ENCODE measurements at regions not wholly inside any gene's neighbourhood (a gene's known extent, or its start where the extent isn't known, plus 50 kb on each side); places are given as distances from the start of the nearest gene placed in this dataset.
"Not testable (repeated sequence)": the region's sequence is repeated elsewhere in the genome, so short reads cannot be mapped to it uniquely, and the experiment has no call there.

DNA sequence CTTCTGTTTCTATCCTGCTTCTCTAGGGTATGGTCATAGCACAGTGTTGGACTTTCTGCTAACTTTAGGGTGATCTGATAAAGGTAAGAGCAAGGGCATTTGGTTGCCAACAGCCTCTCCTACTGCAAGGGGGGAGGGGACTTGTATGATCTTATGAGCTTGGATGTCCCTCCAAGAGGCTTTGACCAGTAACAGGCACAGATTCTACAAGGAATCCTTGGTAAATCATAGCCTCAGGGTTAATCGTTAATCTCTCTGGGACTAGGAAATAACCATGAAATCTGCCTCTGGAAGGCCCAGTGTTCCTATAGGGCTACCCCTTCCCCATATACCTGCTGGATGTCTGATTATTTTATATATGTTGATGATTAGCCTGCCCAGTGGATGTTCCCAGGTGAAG, 134.8 kb upstream of the TNFSF4 start:
- TF ChIP-seq, protein P1, sequence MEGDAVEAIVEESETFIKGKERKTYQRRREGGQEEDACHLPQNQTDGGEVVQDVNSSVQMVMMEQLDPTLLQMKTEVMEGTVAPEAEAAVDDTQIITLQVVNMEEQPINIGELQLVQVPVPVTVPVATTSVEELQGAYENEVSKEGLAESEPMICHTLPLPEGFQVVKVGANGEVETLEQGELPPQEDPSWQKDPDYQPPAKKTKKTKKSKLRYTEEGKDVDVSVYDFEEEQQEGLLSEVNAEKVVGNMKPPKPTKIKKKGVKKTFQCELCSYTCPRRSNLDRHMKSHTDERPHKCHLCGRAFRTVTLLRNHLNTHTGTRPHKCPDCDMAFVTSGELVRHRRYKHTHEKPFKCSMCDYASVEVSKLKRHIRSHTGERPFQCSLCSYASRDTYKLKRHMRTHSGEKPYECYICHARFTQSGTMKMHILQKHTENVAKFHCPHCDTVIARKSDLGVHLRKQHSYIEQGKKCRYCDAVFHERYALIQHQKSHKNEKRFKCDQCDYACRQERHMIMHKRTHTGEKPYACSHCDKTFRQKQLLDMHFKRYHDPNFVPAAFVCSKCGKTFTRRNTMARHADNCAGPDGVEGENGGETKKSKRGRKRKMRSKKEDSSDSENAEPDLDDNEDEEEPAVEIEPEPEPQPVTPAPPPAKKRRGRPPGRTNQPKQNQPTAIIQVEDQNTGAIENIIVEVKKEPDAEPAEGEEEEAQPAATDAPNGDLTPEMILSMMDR (IDR thresholded peaks at IDR 0.05; ENCODE audit: control extremely low read depth, extremely low read depth, low read depth, missing control alignments): no peak
- CTCF ChIA-PET: interaction anchor here (1.5 kb wide), 1 partner anchor 9 kb away, joined by 5 read pairs; no protein-coding TSS in a partner anchor
- POLR2A ChIA-PET: no interaction called here
- no peak for DNase-seq (ENCODE audit: extremely low spot score)

DNA sequence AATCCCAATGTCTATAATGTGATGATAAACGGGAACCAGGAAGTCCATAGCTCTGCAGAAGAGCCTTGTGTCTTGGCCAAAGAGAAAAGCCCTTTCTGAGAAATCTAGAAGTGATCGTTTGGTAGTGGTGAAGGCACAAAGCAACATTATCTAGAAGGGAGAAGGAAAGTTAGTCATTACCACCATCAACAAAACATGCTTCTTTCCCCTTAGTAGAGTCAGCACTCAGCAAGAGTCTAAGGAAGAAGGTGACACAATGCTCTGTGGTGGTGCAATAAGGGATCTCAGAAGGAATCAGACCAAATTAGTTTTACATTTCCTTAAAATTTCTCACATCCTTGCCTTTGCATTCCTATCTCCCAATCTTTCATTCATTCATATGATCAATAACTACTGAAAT, 134.4 kb upstream of the PRDX6 start:
- TF ChIP-seq, protein P1 (IDR thresholded peaks at IDR 0.05; ENCODE audit: control extremely low read depth, extremely low read depth, low read depth, missing control alignments): no peak
- CTCF ChIA-PET: no interaction called here
- DNase-seq (ENCODE audit: extremely low spot score): no peak
- POLR2A ChIA-PET: no interaction called here

DNA sequence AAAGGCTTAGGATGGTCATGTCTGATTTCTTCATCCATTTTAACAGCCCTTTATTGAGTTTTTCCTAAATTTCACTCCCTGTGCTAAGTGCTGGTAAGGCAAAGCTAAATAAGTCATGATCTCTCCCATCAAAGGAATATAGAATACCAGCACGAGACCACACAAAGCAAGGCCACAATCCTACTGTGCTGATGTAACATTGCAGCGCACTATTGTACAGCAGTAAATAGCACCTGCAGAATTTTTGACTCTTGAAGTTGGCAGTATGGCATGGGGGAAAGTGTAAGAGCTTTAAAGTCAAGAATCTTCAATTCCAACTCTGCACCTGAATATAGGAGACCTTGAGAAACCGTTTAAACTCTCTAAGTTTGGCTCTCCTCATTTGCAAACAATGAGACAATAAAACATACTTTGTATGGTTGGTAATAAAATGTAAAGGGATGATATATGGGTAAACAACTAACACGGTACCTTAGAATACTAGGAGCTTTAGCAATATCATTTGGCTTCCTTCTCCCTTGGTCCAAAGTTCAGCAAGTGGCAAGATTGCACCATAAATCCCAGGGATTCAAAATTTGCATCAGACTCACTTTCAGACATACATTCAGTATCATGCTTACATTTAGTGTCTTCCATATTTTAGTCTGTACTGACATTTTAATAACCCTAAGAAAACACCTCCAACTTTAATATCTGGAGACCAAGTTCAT, 132.9 kb upstream of the PRDX6 start:
- POLR2A ChIA-PET: no interaction called here
- CTCF ChIA-PET: interaction anchor here (1.3 kb wide), 1 partner anchor 12 kb away, joined by 3 read pairs; no protein-coding TSS in a partner anchor
- DNase-seq (ENCODE audit: extremely low spot score): no peak
- TF ChIP-seq, protein P1 (IDR thresholded peaks at IDR 0.05; ENCODE audit: control extremely low read depth, extremely low read depth, low read depth, missing control alignments): no peak

DNA sequence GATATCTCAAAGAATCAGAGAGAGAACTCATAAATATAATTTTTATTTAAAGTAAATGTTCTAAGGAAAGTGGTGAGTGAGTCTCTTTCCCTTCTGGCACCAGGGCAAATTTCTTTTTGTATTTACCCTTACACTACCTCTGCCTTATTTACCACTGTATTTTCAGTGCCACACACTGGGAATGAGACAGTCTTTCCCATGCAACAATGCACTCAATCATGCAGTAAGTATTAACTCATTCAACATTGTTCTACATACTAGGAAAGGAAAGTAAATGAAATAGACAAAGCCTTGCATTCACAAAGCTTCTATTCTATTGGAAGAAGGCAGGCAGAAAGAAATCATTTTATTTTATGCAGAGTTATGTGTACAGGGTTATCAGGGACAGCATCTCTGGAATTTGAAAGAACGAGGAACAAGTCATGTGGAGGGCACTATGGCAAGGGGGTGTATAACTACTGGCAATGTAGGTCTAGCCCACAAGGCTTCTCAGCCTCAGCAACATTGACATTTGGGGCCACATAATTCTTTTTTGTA, 129.8 kb upstream of the PRDX6 start:
- no peak for DNase-seq (ENCODE audit: extremely low spot score)
- ChIA-PET CTCF (interaction anchor here (1.0 to 2.3 kb wide), 6 partner anchors 9 to 66 kb away, joined by 3 to 13 read pairs (median 3); no protein-coding TSS in a partner anchor), POLR2A (no interaction called here)
- TF ChIP-seq, protein P1 (IDR thresholded peaks at IDR 0.05; ENCODE audit: control extremely low read depth, extremely low read depth, low read depth, missing control alignments): no peak

DNA sequence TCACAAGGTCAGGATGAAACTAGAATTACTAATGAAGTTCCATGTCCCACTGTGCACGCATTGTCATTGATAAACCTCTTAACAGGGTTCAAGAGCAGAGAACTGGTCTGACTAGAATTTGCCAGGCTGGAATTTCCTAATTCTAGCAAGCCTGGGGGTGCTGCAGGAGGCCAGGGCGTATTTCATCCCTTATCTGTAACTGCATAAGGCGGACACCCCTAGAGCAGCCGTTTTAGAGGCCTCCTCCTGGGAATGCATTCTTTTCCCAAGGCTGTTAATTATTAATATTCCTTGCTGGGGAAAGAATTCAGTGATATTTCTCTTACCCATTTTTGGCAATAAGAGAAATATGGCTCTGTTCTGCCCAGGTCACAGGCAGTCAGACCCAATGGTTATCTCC, 124.5 kb upstream of the PRDX6 start:
- DNase-seq (ENCODE audit: extremely low spot score); CTCF ChIA-PET; POLR2A ChIA-PET: not testable (repeated sequence)

DNA sequence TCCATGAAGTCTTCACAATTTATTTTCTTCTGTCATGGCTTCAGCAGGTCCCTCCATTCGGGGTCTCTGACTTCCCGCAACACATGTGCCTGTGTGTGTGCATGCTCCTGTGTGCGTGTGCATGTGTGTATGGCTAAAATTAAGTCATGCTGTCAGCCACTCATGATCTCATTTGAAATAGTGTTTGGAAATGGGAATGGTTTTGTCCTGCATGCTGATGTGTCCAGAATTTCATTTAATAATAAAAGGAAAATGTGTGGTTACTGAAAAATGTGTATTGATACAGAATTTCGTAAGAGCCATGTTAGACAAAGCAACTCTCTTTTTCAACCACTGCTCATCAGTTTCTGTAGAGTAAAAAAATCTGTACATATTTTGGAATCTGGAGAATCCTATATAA, 123.8 kb upstream of the PRDX6 start:
- DNase-seq (ENCODE audit: extremely low spot score): no peak
- TF ChIP-seq, protein P1 (IDR thresholded peaks at IDR 0.05; ENCODE audit: control extremely low read depth, extremely low read depth, low read depth, missing control alignments): no peak
- POLR2A ChIA-PET: no interaction called here
- CTCF ChIA-PET: interaction anchor here (0.9 kb wide), 1 partner anchor 126 kb away, joined by 3 read pairs; no protein-coding TSS in a partner anchor

DNA sequence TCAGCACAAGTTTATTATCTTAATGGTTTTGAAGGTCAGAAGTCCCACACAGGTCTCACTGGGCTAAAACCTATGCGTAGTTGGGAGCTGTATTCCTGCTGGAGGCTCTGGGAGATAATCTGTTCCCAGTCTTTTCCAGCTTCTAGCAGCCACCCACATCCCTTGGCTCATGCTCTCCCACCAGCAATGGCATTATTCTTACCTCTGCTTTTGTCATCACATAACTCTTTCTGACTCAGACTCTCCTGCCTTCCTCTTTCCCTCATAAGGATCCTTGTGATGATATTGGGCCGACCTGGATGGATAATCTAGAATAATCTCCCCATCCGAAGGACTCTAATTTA, 122.2 kb upstream of the PRDX6 start:
- CTCF ChIA-PET: interaction anchor here (0.8 kb wide), 1 partner anchor 26 kb away, joined by 3 read pairs; no protein-coding TSS in a partner anchor
- POLR2A ChIA-PET: no interaction called here
- TF ChIP-seq, protein P1 (IDR thresholded peaks at IDR 0.05; ENCODE audit: control extremely low read depth, extremely low read depth, low read depth, missing control alignments): no peak
- no peak for DNase-seq (ENCODE audit: extremely low spot score)

All from GM10248 (cell line).